ENCODE measurements at regions not wholly inside any gene's neighbourhood (a gene's known extent, or its start where the extent isn't known, plus 50 kb on each side); places are given as distances from the start of the nearest gene placed in this dataset.

GRCh38 chr11:134479206-134480135 lies 67.4 kb upstream of the B3GAT1 start:
- TF ChIP-seq, protein P1, sequence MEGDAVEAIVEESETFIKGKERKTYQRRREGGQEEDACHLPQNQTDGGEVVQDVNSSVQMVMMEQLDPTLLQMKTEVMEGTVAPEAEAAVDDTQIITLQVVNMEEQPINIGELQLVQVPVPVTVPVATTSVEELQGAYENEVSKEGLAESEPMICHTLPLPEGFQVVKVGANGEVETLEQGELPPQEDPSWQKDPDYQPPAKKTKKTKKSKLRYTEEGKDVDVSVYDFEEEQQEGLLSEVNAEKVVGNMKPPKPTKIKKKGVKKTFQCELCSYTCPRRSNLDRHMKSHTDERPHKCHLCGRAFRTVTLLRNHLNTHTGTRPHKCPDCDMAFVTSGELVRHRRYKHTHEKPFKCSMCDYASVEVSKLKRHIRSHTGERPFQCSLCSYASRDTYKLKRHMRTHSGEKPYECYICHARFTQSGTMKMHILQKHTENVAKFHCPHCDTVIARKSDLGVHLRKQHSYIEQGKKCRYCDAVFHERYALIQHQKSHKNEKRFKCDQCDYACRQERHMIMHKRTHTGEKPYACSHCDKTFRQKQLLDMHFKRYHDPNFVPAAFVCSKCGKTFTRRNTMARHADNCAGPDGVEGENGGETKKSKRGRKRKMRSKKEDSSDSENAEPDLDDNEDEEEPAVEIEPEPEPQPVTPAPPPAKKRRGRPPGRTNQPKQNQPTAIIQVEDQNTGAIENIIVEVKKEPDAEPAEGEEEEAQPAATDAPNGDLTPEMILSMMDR (conservative IDR thresholded peaks at IDR 0.05 in 1 of 2, IDR thresholded peaks at IDR 0.05 in 1 of 2; ENCODE audit: low read depth in 1 of 2, low read length in 2 of 2): no peak
- no peak for TF ChIP-seq EZH2 (IDR thresholded peaks at IDR 0.05; ENCODE audit: low read length, missing control alignments)
